ENCODE measurements at regions not wholly inside any gene's neighbourhood (a gene's known extent, or its start where the extent isn't known, plus 50 kb on each side); places are given as distances from the start of the nearest gene placed in this dataset.

- Histone ChIP-seq H4K20me1 (ENCODE audit: insufficient read depth) (no peaks in the 10 kb centered on the region), H3K4me3 (ENCODE audit: low read length) (no peak overlapping the region), H3F3A (ENCODE audit: insufficient read depth, low read length, poor library complexity, severe bottlenecking) (no peaks in the 10 kb centered on the region), H2AFZ (ENCODE audit: low read depth, low read length) (no peak overlapping the region), H3K9me2 (ENCODE audit: insufficient read depth, low read length) (no peaks in the 10 kb centered on the region), H3K36me3 (ENCODE audit: insufficient read depth, low read length) (no peaks in the 10 kb centered on the region), H3K27me3 (ENCODE audit: insufficient read depth, low read depth, low read length) (no peaks in the 10 kb centered on the region), H3K9ac (ENCODE audit: low read length) (no peak overlapping the region), H3K79me2 (replicated peaks; ENCODE audit: insufficient read depth, low read length) (peaks cover 4% of the 10 kb centered on the region), H3K4me2 (ENCODE audit: low read length) (no peak overlapping the region), H3K27ac (ENCODE audit: low read length) (no peak overlapping the region), H3K9me3 (ENCODE audit: low read length) (no peaks in the 10 kb centered on the region)
- TF ChIP-seq, protein P1, sequence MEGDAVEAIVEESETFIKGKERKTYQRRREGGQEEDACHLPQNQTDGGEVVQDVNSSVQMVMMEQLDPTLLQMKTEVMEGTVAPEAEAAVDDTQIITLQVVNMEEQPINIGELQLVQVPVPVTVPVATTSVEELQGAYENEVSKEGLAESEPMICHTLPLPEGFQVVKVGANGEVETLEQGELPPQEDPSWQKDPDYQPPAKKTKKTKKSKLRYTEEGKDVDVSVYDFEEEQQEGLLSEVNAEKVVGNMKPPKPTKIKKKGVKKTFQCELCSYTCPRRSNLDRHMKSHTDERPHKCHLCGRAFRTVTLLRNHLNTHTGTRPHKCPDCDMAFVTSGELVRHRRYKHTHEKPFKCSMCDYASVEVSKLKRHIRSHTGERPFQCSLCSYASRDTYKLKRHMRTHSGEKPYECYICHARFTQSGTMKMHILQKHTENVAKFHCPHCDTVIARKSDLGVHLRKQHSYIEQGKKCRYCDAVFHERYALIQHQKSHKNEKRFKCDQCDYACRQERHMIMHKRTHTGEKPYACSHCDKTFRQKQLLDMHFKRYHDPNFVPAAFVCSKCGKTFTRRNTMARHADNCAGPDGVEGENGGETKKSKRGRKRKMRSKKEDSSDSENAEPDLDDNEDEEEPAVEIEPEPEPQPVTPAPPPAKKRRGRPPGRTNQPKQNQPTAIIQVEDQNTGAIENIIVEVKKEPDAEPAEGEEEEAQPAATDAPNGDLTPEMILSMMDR (IDR thresholded peaks at IDR 0.05; ENCODE audit: poor library complexity, severe bottlenecking): no peak
- no peak for TF ChIP-seq EZH2 (IDR thresholded peaks at IDR 0.05; ENCODE audit: borderline replicate concordance, insufficient read depth, low read length, poor library complexity, severe bottlenecking)
- no peak for TF ChIP-seq RAD21 (conservative IDR thresholded peaks at IDR 0.05)
- TF ChIP-seq TAF1 (IDR thresholded peaks at IDR 0.05; ENCODE audit: low read depth): no peak
- no peak for TF ChIP-seq EP300 (conservative IDR thresholded peaks at IDR 0.05; ENCODE audit: poor library complexity, severe bottlenecking)
- TF ChIP-seq SMC3 (conservative IDR thresholded peaks at IDR 0.05; ENCODE audit: poor library complexity): no peak
- no peak for TF ChIP-seq POLR2AphosphoS5 (IDR thresholded peaks at IDR 0.05)
- no peak for TF ChIP-seq REST (IDR thresholded peaks at IDR 0.05; ENCODE audit: borderline replicate concordance)
- no peak for TF ChIP-seq MXI1 (conservative IDR thresholded peaks at IDR 0.05; ENCODE audit: poor library complexity, severe bottlenecking)
Observed at GRCh38 chr14:71338153-71338552, 430.9 kb downstream of the PCNX1 start.

DNA sequence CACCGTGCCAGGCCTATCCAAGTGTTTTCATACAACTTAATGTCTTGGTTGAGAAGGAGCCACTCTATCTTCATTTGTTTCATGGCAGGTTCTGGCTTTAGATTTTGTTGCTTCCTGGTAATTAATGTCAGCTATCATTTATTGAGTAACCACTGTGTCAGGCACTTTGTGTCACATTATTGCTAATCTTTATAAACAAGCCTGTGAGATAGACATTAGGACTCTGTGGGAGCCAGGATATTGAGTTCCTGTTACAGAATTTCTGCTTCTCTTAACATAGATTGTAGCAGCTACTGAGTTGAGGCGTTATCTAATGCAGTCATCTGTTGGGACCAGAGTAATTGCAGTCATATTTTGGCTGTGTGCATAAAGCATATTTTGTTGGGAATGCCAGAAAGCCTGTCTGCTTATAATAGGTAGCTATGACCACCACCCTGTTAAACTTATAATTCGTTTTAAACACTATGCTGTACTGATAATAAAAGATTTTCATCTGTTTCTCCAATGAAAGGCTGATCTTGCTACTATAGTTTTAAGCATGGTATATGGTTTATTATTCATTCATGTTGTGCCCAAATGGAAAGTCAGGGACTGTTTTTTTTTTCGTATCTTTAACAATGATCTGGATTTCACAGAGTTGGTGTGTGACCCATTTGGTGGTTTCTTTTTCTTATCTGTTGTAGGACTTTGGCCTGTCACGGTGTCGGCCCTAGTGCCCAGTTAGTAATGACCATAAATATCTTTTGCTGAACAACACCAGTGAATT lies 432.6 kb downstream of the PCNX1 start:
- Histone ChIP-seq H3K9me3 (ENCODE audit: low read length) (no peaks in the 10 kb centered on the region), H2AFZ (ENCODE audit: low read depth, low read length) (no peak overlapping the region), H3K4me2 (ENCODE audit: low read length) (no peak overlapping the region), H3K9ac (ENCODE audit: low read length) (no peak overlapping the region), H3K27me3 (ENCODE audit: insufficient read depth, low read depth, low read length) (no peaks in the 10 kb centered on the region), H3K79me2 (replicated peaks; ENCODE audit: insufficient read depth, low read length) (peaks cover 4% of the 10 kb centered on the region), H3K9me2 (ENCODE audit: insufficient read depth, low read length) (no peaks in the 10 kb centered on the region), H4K20me1 (ENCODE audit: insufficient read depth) (no peaks in the 10 kb centered on the region), H3F3A (ENCODE audit: insufficient read depth, low read length, poor library complexity, severe bottlenecking) (no peaks in the 10 kb centered on the region), H3K27ac (ENCODE audit: low read length) (no peak overlapping the region), H3K4me3 (ENCODE audit: low read length) (no peak overlapping the region), H3K36me3 (ENCODE audit: insufficient read depth, low read length) (no peaks in the 10 kb centered on the region)
- TF ChIP-seq EP300 (conservative IDR thresholded peaks at IDR 0.05; ENCODE audit: poor library complexity, severe bottlenecking) (no peak), EZH2 (IDR thresholded peaks at IDR 0.05; ENCODE audit: borderline replicate concordance, insufficient read depth, low read length, poor library complexity, severe bottlenecking) (no peak), POLR2AphosphoS5 (IDR thresholded peaks at IDR 0.05) (no peak), MXI1 (conservative IDR thresholded peaks at IDR 0.05; ENCODE audit: poor library complexity, severe bottlenecking) (no peak)
